ENCODE measurements at regions not wholly inside any gene's neighbourhood (a gene's known extent, or its start where the extent isn't known, plus 50 kb on each side); places are given as distances from the start of the nearest gene placed in this dataset.
"Not testable (repeated sequence)": the region's sequence is repeated elsewhere in the genome, so short reads cannot be mapped to it uniquely, and the experiment has no call there.

DNA sequence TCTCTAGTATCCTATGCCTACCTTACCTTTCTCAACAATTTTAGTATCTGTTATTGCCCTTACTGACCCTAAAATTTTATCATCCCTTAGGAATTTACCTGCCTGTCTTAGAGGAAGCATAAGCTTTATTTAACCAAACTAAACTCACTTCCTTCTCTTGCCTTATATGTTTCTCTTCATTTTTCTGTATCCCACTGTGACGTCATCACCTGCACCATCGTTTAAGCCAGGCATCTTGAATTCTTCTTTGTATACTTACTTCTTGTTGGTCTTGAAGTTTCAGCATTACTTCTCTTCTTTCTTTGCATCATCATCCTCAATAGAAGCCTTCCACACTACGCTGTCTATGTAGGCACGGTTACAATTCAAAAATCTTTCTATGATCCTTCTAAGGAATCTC, 231.0 kb upstream of the SMIM30 start:
- WGBS (ENCODE audit: low lambda C conversion rate, missing lambda C conversion rate): 89% methylated on average over 4 of the region's 4 CpGs
- no peak overlapping the region for H3K4me2 ChIP-seq
- H3K4me1 ChIP-seq (ENCODE audit: insufficient read depth): no peaks in the 10 kb centered on the region
- H3K4me3 ChIP-seq: no peak overlapping the region
- no peaks in the 10 kb centered on the region for H3K9me2 ChIP-seq (replicated peaks; ENCODE audit: insufficient read depth)
- no peak for DNase-seq (ENCODE audit: low spot score)
- TF ChIP-seq EZH2 (IDR thresholded peaks at IDR 0.05; ENCODE audit: borderline replicate concordance) (no peak), EZH2phosphoT487 (IDR thresholded peaks at IDR 0.05; ENCODE audit: low read depth, severe bottlenecking, unreplicated experiment) (no peak)
- TF ChIP-seq, protein P1, sequence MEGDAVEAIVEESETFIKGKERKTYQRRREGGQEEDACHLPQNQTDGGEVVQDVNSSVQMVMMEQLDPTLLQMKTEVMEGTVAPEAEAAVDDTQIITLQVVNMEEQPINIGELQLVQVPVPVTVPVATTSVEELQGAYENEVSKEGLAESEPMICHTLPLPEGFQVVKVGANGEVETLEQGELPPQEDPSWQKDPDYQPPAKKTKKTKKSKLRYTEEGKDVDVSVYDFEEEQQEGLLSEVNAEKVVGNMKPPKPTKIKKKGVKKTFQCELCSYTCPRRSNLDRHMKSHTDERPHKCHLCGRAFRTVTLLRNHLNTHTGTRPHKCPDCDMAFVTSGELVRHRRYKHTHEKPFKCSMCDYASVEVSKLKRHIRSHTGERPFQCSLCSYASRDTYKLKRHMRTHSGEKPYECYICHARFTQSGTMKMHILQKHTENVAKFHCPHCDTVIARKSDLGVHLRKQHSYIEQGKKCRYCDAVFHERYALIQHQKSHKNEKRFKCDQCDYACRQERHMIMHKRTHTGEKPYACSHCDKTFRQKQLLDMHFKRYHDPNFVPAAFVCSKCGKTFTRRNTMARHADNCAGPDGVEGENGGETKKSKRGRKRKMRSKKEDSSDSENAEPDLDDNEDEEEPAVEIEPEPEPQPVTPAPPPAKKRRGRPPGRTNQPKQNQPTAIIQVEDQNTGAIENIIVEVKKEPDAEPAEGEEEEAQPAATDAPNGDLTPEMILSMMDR (IDR thresholded peaks at IDR 0.05; ENCODE audit: poor library complexity): no peak
- H2AFZ ChIP-seq: no peak overlapping the region
- no peaks in the 10 kb centered on the region for H3K36me3 ChIP-seq (replicated peaks; ENCODE audit: insufficient read depth, low read depth)
- H3K9me3 ChIP-seq (ENCODE audit: low read depth): no peaks in the 10 kb centered on the region
- H3K79me2 ChIP-seq: no peaks in the 10 kb centered on the region
- H4K20me1 ChIP-seq (ENCODE audit: insufficient read depth, poor library complexity, severe bottlenecking): no peaks in the 10 kb centered on the region
- H3K27ac ChIP-seq: no peak overlapping the region
- no peaks in the 10 kb centered on the region for H3K27me3 ChIP-seq

DNA sequence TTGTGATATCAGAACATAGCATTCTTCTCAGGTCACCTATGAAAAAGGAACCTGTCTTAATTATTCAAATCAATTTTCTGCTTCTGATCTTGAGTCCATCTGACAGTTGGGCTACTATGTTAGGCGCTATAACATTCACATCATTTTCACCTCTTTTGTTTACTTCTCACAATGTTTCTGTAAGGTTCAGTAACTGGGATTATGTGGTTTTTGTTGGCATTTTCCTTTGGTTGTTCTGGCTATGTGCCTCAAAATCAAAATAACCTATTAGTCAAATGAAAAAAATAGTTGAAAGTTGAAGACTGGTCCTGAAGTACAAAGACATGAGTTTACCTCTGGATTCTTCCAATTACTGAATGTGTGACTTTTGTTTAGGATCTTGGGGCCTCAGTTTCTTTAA, 221.3 kb upstream of the SMIM30 start:
- Histone ChIP-seq H3K27ac (no peak overlapping the region), H3K4me3 (no peak overlapping the region), H3K27me3 (no peaks in the 10 kb centered on the region), H3K36me3 (replicated peaks; ENCODE audit: insufficient read depth, low read depth) (no peaks in the 10 kb centered on the region), H3K4me1 (ENCODE audit: insufficient read depth) (no peaks in the 10 kb centered on the region), H4K20me1 (ENCODE audit: insufficient read depth, poor library complexity, severe bottlenecking) (no peaks in the 10 kb centered on the region), H3K4me2 (no peak overlapping the region), H3K79me2 (no peaks in the 10 kb centered on the region), H3K9me2 (replicated peaks; ENCODE audit: insufficient read depth) (no peaks in the 10 kb centered on the region), H2AFZ (no peak overlapping the region), H3K9me3 (ENCODE audit: low read depth) (no peaks in the 10 kb centered on the region)
- TF ChIP-seq, protein P1 (IDR thresholded peaks at IDR 0.05; ENCODE audit: poor library complexity): no peak
- TF ChIP-seq EZH2 (IDR thresholded peaks at IDR 0.05; ENCODE audit: borderline replicate concordance) (no peak), EZH2phosphoT487 (IDR thresholded peaks at IDR 0.05; ENCODE audit: low read depth, severe bottlenecking, unreplicated experiment) (no peak)
- WGBS (ENCODE audit: low lambda C conversion rate, missing lambda C conversion rate): 89% methylated on average over 1 of the region's 1 CpG
- no peak for DNase-seq (ENCODE audit: low spot score)

DNA sequence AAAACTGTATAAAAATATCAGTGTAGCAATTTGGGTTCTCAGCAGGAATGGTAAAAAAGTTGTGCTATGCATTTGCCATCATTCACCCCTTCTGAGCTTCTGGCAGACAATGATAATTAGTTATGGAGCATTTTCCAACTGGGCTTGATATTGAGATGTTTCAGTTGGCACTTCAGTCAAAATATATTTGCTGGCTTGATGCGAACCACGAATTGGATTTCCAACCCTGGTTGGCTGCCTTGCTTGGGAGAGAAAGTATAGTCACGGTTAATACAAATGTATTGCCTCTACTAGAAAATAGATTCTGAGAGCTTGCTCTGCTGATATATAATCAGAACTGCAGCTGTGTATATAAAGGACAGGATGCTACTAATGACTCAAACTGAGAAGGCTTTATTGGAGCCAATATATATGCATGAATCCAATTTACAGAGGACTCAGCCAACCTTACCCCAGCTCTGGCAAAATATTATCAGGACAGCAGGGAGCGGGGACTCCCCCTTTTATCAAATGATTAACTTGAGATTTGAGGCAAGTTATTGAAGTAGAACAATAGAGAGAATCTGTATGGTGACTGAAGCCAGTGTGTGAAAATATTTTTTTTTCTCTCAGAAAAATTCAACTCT, 219.8 kb upstream of the SMIM30 start:
- H3K27ac ChIP-seq: no peak overlapping the region
- H3K79me2 ChIP-seq: no peaks in the 10 kb centered on the region
- H3K9me3 ChIP-seq (ENCODE audit: low read depth): no peaks in the 10 kb centered on the region
- no peak overlapping the region for H3K4me2 ChIP-seq
- 91% methylated on average over 4 of the region's 4 CpGs for WGBS (ENCODE audit: low lambda C conversion rate, missing lambda C conversion rate)
- H2AFZ ChIP-seq: no peak overlapping the region
- H3K36me3 ChIP-seq (replicated peaks; ENCODE audit: insufficient read depth, low read depth): no peaks in the 10 kb centered on the region
- no peaks in the 10 kb centered on the region for H3K9me2 ChIP-seq (replicated peaks; ENCODE audit: insufficient read depth)
- no peaks in the 10 kb centered on the region for H3K27me3 ChIP-seq
- no peak overlapping the region for H3K4me3 ChIP-seq
- TF ChIP-seq, protein P1 (IDR thresholded peaks at IDR 0.05; ENCODE audit: poor library complexity): no peak
- TF ChIP-seq EZH2 (IDR thresholded peaks at IDR 0.05; ENCODE audit: borderline replicate concordance) (no peak), EZH2phosphoT487 (IDR thresholded peaks at IDR 0.05; ENCODE audit: low read depth, severe bottlenecking, unreplicated experiment) (no peak)
- H4K20me1 ChIP-seq (ENCODE audit: insufficient read depth, poor library complexity, severe bottlenecking): no peaks in the 10 kb centered on the region
- DNase-seq (ENCODE audit: low spot score): no peak
- no peaks in the 10 kb centered on the region for H3K4me1 ChIP-seq (ENCODE audit: insufficient read depth)

DNA sequence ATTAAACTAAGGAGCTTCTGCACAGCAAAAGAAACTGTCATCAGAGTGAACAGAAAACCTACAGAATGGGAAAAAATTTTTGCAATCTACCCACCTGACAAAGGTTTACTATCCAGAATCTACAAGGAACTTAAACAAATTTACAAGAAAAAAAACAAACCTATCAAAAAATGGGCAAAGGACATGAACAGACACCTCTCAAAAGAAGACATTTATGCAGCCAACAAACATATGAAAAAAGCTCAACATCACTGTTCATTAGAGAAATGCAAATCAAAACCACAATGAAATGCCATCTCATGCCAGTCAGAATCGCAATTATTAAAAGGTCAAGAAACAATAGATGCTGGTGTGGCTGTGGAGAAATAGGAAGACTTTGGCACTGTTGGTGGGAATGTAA, 218.5 kb upstream of the SMIM30 start:
- not testable (repeated sequence) for H4K20me1 ChIP-seq (ENCODE audit: insufficient read depth, poor library complexity, severe bottlenecking); H3K27me3 ChIP-seq; H2AFZ ChIP-seq; H3K27ac ChIP-seq; H3K9me2 ChIP-seq (replicated peaks; ENCODE audit: insufficient read depth); H3K4me2 ChIP-seq; DNase-seq (ENCODE audit: low spot score); H3K4me3 ChIP-seq; H3K36me3 ChIP-seq (replicated peaks; ENCODE audit: insufficient read depth, low read depth); H3K9me3 ChIP-seq (ENCODE audit: low read depth); H3K79me2 ChIP-seq; H3K4me1 ChIP-seq (ENCODE audit: insufficient read depth)
- 90% methylated on average over 1 of the region's 1 CpG for WGBS (ENCODE audit: low lambda C conversion rate, missing lambda C conversion rate)
